A549 (cell line): ENCODE measurements at regions not wholly inside any gene's neighbourhood (a gene's known extent, or its start where the extent isn't known, plus 50 kb on each side); places are given as distances from the start of the nearest gene placed in this dataset.

Experiments used
- CHD2 ChIP-seq: fragments of 150-350 bp; IDR thresholded peaks from 2 replicates; pipeline ENCODE4 v1.6.1; 2014; ENCODE audit warnings: low read length; ENCODE audit not compliant: partially characterized antibody
- CTCF ChIP-seq: fragments of >200 bp; sonication (Bioruptor Twin); formaldehyde crosslinking; IDR thresholded peaks from 3 replicates; pipeline ENCODE4 v1.5.1; 2016
- EP300 ChIP-seq, 2 experiments: fragments of >200 bp; sonication (Bioruptor Twin); formaldehyde crosslinking; IDR thresholded peaks; 2 replicates in 1 of 2; 3 replicates in 1 of 2; pipeline ENCODE4 v1.6.1; 2016 to 2017
- ESRRA ChIP-seq: fragments of 150-350 bp; IDR thresholded peaks from 2 replicates; pipeline ENCODE4 v1.6.1; 2014; ENCODE audit warnings: mild to moderate bottlenecking, low read length, borderline replicate concordance
- HOXA7 ChIP-seq: fragments of 250-450 bp; sonication (Bioruptor Pico); IDR thresholded peaks from 2 replicates; pipeline ENCODE4 v1.5.0; 2020; ENCODE audit warnings: mild to moderate bottlenecking, moderate library complexity
- MAZ ChIP-seq: fragments of 150-350 bp; IDR thresholded peaks from 2 replicates; pipeline ENCODE4 v1.6.1; 2014; ENCODE audit warnings: antibody characterized with exemption, low read depth, low read length, borderline replicate concordance
- PHF8 ChIP-seq: fragments of 200-600 bp; sonication (generic); IDR thresholded peaks from 2 replicates; pipeline ENCODE4 v1.6.1; 2016; ENCODE audit warnings: low read depth, mild to moderate bottlenecking, antibody characterized with exemption, moderate library complexity, borderline replicate concordance
- POLR2A ChIP-seq: IDR thresholded peaks from 2 replicates; pipeline ENCODE4 v1.6.1; 2012; ENCODE audit warnings: mild to moderate bottlenecking, low read length
- RAD21 ChIP-seq, 2 experiments: fragments of >200 bp in 1 of 2; sonication (Bioruptor Twin) in 1 of 2; formaldehyde crosslinking in 1 of 2; IDR thresholded peaks in 1 of 2; conservative IDR thresholded peaks in 1 of 2; 2 replicates in 1 of 2; 3 replicates in 1 of 2; pipeline ENCODE4 v1.6.1; 2012 to 2018; ENCODE audit warnings: inconsistent platforms in 1 of 2
- RFX5 ChIP-seq: fragments of 450-650 bp; IDR thresholded peaks from 2 replicates; pipeline ENCODE4 v1.7.1; 2014; ENCODE audit warnings: antibody characterized with exemption, mild to moderate bottlenecking, moderate library complexity
- TF ChIP-seq, protein P1 (sequence below): fragments of 450-650 bp; IDR thresholded peaks from 2 replicates; pipeline ENCODE4 v1.6.1; 2014; ENCODE audit warnings: antibody characterized with exemption
- TF ChIP-seq, protein P2 (sequence below): IDR thresholded peaks from 2 replicates; pipeline ENCODE4 v1.6.1; 2012; ENCODE audit warnings: low read depth, borderline replicate concordance
- TF ChIP-seq, protein P3 (sequence below): fragments of 250-450 bp; sonication (Bioruptor Pico); IDR thresholded peaks from 2 replicates; pipeline ENCODE4 v1.5.0; 2021; ENCODE audit warnings: mild to moderate bottlenecking, moderate library complexity, borderline replicate concordance
- TF ChIP-seq, protein P4 (sequence below): fragments of 200-600 bp; sonication (generic); IDR thresholded peaks from 2 replicates; pipeline ENCODE4 v1.6.1; 2016; ENCODE audit warnings: antibody characterized with exemption, mild to moderate bottlenecking, moderate library complexity

- TF ChIP-seq PHF8 (no peak), CTCF (no peak), ESRRA (no peak), EP300 (IDR thresholded peaks at IDR 0.05) (no peak), HOXA7 (CRISPR knock-in tag) (no peak), RFX5 (no peak), CHD2 (no peak), MAZ (no peak), POLR2A (no peak), RAD21 (conservative IDR thresholded peaks at IDR 0.05 in 1 of 2, IDR thresholded peaks at IDR 0.05 in 1 of 2) (no peak)
- TF ChIP-seq, protein P1, sequence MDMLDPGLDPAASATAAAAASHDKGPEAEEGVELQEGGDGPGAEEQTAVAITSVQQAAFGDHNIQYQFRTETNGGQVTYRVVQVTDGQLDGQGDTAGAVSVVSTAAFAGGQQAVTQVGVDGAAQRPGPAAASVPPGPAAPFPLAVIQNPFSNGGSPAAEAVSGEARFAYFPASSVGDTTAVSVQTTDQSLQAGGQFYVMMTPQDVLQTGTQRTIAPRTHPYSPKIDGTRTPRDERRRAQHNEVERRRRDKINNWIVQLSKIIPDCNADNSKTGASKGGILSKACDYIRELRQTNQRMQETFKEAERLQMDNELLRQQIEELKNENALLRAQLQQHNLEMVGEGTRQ, result no peak
- TF ChIP-seq, protein P2, sequence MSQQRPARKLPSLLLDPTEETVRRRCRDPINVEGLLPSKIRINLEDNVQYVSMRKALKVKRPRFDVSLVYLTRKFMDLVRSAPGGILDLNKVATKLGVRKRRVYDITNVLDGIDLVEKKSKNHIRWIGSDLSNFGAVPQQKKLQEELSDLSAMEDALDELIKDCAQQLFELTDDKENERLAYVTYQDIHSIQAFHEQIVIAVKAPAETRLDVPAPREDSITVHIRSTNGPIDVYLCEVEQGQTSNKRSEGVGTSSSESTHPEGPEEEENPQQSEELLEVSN, result no peak
- TF ChIP-seq, protein P3, sequence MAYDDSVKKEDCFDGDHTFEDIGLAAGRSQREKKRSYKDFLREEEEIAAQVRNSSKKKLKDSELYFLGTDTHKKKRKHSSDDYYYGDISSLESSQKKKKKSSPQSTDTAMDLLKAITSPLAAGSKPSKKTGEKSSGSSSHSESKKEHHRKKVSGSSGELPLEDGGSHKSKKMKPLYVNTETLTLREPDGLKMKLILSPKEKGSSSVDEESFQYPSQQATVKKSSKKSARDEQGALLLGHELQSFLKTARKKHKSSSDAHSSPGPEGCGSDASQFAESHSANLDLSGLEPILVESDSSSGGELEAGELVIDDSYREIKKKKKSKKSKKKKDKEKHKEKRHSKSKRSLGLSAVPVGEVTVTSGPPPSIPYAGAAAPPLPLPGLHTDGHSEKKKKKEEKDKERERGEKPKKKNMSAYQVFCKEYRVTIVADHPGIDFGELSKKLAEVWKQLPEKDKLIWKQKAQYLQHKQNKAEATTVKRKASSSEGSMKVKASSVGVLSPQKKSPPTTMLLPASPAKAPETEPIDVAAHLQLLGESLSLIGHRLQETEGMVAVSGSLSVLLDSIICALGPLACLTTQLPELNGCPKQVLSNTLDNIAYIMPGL (CRISPR knock-in tag), result no peak
- TF ChIP-seq, protein P4, sequence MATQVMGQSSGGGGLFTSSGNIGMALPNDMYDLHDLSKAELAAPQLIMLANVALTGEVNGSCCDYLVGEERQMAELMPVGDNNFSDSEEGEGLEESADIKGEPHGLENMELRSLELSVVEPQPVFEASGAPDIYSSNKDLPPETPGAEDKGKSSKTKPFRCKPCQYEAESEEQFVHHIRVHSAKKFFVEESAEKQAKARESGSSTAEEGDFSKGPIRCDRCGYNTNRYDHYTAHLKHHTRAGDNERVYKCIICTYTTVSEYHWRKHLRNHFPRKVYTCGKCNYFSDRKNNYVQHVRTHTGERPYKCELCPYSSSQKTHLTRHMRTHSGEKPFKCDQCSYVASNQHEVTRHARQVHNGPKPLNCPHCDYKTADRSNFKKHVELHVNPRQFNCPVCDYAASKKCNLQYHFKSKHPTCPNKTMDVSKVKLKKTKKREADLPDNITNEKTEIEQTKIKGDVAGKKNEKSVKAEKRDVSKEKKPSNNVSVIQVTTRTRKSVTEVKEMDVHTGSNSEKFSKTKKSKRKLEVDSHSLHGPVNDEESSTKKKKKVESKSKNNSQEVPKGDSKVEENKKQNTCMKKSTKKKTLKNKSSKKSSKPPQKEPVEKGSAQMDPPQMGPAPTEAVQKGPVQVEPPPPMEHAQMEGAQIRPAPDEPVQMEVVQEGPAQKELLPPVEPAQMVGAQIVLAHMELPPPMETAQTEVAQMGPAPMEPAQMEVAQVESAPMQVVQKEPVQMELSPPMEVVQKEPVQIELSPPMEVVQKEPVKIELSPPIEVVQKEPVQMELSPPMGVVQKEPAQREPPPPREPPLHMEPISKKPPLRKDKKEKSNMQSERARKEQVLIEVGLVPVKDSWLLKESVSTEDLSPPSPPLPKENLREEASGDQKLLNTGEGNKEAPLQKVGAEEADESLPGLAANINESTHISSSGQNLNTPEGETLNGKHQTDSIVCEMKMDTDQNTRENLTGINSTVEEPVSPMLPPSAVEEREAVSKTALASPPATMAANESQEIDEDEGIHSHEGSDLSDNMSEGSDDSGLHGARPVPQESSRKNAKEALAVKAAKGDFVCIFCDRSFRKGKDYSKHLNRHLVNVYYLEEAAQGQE, result no peak
Measured at GRCh38 chr2:2699121-2699505, 368.0 kb upstream of the MYT1L start.
